HK-2 (cell line): ENCODE measurements at regions not wholly inside any gene's neighbourhood (a gene's known extent, or its start where the extent isn't known, plus 50 kb on each side); places are given as distances from the start of the nearest gene placed in this dataset.
"Not testable (repeated sequence)": the region's sequence is repeated elsewhere in the genome, so short reads cannot be mapped to it uniquely, and the experiment has no call there.

Experiments
- DNase-seq: peaks from one replicate; pipeline ENCODE4 v3.0.0-alpha.2; 2018; ENCODE audit not compliant: unreplicated experiment

DNA sequence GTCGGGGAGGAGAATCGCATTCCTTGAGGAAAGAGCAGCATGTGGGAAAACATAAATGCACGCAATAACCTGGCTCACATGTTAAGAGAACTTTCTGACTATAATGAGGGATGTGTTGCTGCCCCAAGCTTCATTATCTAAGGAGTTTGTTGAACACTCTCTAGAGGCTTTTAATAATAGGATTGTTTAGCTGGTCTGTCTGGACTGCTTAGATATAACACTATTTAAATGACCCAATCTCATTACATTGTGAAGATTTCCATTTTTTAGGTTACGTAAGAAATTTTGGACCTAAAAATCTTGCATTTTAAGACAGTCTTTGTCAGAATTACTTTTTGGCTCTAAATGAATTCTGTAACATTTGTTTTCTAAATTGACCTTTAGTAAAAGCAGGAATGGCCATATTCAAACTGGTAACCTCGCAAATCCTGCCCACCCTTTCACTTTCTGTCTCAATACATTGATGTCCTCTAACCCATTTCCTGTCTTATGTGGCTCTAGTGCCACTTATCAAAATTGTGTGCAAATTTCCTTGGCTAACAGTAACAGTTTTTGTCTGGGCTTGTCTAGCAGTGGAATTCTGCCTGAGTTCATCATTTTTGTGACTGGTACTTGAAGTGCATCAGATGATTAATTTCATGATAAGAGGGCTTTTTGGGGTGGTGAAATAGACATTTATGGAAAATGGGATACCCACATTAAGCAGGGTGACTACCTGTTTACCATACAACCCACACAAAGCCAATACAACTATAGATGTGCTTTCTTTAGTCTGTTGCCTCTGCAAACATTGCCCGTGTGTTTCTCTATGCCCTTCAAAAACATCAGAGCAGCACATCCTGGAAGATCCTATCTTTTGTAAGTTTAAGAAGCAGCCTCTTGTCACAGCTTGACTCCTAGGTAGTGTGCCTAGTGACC is 61.6 kb upstream of the IKBKE start:
- not testable (repeated sequence) for DNase-seq

DNA sequence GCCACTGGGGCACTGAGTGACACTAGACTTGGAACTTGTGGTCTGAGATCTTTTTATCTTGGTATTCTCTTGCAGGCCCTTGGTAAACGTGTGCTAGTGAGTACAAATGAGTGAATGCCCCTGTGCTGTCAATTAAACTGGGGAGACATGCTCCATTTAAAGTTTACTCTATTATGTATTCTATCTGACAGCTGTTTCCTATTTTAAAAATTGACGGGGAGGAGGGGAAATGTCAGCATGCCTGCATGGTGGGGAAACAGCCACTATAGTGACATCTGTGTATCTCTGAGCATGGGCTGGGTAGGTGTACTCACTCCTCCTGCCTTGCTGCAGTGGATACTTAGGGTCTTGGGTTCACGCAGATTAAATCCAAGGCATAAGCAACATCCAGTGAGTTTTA is 59.0 kb upstream of the IKBKE start:
- DNase-seq: no peak

DNA sequence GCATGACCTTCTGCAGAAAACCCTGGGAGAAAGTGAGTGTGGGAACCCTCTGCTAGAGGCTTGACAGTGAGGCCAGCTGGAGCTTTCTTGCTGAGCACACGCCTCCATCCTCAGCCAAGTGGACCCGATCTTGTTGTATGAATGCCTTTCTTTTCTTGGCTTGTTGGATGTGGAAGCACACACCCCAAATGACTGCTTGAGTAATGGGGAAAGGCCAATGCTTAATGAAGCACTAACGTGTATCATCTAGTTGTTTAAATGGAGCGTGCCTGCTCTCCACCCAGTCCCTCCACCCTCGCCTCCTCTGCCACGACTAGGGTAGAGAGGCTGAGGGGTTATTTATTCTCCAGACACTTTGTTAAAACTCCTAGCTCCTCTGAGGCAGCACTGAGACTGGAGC is 54.3 kb upstream of the IKBKE start:
- DNase-seq: no peak

DNA sequence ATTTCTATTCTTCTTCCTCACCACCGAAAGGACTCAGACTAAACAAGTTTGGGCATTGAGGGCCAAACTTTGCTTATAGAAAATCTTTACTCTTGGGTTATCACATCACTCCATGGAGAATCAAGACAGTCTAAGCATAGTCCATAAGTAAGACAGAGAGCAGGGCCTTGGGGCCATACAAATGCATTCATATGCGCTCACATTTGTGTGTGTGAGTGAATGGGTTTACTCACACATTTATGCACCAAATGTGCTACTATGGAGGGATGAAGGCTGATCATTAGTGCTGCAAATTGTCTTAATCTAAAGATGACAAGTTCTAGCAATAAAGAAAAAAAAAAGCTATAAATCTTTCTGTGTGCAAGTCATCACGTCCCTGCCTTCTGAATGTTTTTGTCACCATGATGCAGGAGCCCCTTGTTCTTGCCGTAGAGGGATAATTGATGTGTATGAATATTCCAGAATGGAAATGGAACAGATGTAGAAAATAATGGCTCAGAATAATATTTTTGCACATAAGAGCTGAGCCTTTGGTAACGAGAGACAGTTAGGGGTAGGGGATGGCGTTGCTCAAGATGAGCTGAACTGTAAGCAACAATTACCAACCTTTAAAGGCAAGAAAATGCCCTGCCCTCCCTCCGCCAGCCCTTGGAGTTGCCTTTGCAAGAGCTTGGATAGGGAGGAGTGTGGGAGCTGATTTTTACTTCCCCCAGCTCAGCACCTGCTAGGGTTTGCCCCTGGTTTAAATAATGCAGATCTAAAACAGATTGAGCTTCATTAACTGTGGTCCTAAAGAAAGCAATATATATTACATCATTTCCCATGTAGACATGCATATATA is 52.3 kb upstream of the IKBKE start:
- no peak for DNase-seq

DNA sequence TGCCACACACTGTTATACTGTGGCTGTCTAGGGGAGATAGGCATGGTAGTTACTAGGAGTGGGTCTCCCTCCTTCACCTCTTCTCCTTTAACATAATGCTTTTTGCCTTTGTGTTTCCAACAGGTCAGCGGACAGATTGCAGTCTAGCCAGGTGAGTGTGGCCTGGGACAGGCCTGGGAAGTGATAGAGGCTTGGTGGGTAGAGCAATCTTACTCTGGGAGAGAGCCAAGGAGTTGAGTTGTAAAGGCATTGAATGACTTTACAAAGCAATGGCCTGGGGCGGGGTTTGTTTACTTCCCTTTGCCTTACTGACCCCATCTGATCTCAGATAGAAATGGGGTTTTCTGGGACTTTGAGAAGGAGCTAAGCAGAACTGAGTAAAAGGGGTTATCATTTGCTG is 51.0 kb upstream of the IKBKE start:
- no peak for DNase-seq

DNA sequence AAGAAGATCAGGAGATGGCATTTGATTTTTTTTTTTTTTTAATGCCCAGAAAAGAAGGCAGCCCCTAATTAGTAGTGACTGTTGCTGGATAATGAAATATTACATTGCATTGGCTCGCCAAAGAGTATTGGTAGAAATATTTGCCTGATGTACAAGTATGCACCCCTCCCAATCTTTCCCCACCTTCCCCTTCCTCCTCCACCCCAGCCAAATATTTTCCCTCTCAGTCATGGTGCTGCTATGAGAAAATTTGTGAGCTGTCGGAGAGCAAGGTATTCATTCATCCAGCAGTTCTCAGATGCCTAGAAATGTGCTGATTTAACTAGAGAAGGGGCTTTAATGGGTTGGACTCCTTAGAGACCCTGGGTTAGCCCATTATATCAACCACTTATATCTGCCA is 50.5 kb upstream of the IKBKE start:
- DNase-seq: no peak

DNA sequence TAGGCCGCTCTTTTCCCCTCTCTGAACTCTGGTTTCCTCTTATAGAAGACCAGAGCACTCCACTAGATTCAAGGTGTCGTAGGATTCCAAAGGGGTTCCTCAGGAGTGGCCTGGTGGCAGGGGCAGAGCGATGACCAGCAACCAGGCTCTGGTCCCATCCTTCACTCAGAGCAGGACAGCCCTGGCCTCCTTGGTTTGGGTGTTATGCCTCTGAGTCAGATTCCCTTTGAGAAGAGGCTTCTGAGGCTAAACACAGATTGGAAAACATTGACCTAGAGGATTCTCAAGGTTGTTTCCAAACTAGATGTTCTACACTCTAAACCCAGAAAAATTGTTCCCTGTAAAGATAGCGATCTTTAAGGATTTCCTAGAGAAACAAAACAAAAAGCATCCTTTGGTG is 49.8 kb upstream of the IKBKE start:
- no peak for DNase-seq
